Stimulated activated CD8-positive, alpha-beta memory T cell treated with anti-CD3 and anti-CD28 coated beads, Interleukin-4, amount 100 ng/mL, for 48 hours (primary cell): ENCODE measurements at regions not wholly inside any gene's neighbourhood (a gene's known extent, or its start where the extent isn't known, plus 50 kb on each side); places are given as distances from the start of the nearest gene placed in this dataset.

Experiments used
- DNase-seq: peaks from one replicate; pipeline ENCODE4 v3.0.0-alpha.2; 2020

DNA sequence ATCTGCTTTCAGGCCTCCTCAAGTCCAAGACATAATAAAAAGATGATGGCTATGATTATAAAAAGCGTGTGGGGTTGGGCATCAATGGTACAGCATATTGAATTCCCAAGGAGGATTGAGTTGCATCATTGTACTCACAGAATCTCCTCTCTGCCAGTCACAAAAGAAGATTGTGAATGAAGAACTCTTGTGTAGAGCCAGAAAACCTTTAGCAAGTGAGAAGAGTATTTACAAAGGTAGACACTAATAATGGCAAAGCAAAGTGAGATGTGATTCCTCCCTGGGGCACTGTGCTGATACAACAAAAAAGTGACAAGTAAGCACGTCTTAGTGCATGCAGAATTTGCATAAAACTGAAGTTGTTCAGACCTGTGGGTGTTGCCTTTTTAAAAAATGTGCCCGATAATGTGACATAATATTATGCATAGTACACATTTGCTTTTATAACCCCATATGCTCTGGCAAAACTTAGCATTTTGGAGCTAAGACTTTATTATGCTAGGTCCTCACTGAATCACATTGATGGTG, 291.2 kb upstream of the TBC1D5 start:
- no peak for DNase-seq

DNA sequence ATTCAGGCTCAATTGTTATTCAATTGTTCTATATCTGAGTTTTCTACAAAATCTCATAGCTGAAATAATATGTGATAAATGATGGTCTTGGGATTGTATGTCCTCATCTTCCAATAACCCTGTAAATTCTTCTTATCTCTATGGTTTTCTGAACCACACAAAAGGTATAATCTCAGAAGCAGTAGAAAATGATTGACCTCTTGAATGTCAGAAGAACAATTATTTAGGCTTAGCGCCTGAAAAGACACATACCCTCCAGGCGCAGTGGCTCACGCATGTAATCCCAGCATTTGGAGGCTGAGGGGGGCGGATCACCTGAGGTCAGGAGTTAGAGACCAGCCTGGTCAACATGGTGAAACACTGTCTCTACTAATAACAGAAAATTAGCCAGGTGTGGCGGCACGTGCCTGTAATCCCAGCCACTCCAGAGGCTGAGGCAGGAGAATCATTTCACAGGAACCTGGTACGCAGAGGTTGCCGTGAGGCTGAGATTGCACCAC, 288.0 kb upstream of the TBC1D5 start:
- no peak for DNase-seq

- DNase-seq = no peak
Measured at GRCh38 chr3:18027161-18027939, 284.9 kb upstream of the TBC1D5 start.

DNA sequence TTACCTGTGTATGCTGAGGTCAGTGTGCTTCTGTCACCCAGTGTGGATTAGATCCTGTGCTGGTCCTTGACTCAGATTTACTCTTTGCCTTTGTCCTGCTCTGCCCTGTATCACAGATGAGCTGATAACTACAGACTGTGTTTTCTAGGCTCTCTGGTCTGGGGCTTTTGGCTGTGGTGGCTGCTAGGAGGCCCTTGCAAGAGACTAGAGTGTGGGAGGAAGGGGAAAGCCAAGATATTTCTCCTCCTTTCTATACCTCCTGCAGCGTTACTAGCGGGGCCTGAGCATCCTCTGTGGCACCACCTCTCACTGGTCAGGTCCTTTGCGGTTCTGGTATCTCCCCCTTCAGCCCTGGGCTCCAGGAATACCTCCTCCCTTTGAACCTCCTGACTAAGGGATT, 282.3 kb upstream of the TBC1D5 start:
- DNase-seq = no peak

GRCh38 chr3:18019161-18019495, 276.7 kb upstream of the TBC1D5 start:
- DNase-seq = no peak

- no peak for DNase-seq
Measured at GRCh38 chr3:18018491-18019160, 276.2 kb upstream of the TBC1D5 start.

GRCh38 chr3:18016366-18016765, 273.9 kb upstream of the TBC1D5 start:
- no peak for DNase-seq

GRCh38 chr3:18012933-18013332, 270.5 kb upstream of the TBC1D5 start:
- no peak for DNase-seq

- DNase-seq = no peak
Measured at GRCh38 chr3:18012436-18012835, 270.0 kb upstream of the TBC1D5 start.

DNA sequence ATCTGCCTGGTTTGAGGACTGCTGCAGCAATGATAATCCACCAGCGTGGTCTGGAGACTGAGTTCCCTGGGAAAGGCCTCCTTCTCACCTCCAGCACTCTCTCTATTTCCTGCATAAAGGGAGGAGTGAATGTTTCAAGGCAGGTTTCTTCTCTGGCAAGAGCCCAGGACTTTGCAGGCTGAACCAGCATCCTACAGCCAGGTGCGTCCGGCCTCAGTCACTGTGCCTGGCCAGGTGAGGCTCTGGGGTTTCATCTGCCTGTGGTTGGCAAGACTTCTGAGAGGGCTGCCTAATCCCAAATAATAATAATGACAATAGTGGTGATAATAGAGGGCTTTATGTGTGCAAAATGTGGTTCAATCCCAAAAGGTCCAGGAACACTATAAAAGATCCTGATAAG, 269.0 kb upstream of the TBC1D5 start:
- DNase-seq = no peak

DNA sequence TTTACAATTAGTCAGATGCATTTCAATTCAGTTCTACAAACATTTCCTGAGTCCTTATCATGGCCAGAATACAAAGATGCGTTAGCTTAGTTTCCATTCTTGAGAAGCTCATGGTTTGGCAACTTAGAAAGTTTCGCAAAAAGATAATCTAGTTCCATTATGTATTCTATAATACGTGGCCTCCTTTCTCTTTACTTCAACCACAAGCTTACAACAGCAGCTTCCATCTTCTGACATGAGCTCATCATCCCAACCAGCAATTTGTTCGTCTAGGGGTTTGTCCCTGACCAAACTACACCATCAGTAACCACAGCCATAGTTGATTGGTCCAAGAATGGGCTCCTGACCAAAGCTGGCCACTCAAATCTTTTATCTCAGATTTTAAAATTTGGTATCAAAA, 267.6 kb upstream of the TBC1D5 start:
- DNase-seq = no peak

DNA sequence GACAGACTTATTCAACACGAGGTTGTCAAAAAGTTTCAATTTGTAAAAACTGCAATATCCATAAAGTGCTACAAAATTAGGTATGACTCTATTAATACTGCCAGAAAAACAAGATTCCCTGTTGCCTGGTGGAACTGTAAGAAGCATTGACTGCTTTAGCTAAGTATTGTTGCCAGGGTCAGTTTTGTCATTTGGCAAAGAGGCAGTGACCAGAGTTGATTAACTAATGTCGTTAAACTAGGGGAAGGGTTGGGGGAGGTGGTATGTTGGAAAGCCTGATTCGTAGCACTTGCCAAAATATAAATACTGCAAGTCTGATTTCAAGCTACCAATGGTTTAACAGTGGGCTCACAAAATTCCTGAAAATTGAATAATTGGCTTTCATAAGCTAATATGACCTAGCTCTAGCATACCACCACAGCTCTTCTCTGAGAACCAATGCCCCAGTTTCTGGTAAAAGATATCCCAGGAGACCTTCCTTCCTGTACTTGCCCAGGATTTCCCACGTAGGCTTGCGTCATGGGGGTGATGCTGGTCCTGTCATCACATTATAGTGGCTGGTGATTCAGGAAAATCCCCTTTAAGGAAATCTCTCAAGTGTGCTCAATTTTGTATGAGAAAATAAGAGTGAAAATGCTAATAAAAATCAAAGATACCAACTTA, 266.4 kb upstream of the TBC1D5 start:
- no peak for DNase-seq

DNA sequence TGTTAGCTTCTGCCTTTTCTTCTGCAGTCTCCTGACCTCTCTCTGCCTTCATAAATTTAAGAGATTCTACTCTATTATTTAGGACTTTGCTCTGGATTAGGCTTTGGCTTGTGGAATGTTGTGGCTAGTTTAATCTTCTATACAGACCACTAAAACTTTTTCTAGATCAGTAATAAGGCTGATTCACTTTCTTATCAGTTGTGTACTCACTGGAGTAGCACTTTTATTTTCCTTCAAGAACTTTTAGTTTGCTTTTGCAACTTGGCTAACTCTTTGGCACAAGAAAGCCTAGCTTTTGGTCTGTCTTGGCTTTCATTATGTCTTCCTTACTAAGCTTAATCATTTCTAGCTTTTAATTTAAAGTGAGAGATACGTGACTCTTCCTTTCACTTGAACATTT, 265.5 kb upstream of the TBC1D5 start:
- DNase-seq = no peak

DNA sequence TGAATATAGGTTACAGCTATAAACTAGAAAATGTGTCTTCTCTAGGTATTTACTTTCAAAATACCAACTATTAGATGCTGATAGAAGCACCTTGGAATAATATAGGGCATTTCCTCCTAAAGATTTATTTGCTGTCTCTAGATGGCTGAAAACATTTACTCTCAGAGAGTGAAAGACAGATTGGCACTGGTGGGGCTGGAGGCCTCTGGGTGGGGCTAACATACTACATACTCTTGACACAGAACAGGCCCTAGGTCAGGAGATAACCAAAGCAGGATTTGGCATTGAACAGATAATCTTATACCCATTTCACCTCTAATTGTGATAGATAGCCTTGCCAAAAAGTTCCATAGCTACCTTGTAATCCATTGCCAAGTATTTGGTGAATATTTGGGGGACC, 253.3 kb upstream of the TBC1D5 start:
- no peak for DNase-seq

GRCh38 chr3:17994167-17994566, 251.7 kb upstream of the TBC1D5 start:
- DNase-seq = no peak

- DNase-seq = no peak
Measured at GRCh38 chr3:17990390-17990789, 248.0 kb upstream of the TBC1D5 start.

DNA sequence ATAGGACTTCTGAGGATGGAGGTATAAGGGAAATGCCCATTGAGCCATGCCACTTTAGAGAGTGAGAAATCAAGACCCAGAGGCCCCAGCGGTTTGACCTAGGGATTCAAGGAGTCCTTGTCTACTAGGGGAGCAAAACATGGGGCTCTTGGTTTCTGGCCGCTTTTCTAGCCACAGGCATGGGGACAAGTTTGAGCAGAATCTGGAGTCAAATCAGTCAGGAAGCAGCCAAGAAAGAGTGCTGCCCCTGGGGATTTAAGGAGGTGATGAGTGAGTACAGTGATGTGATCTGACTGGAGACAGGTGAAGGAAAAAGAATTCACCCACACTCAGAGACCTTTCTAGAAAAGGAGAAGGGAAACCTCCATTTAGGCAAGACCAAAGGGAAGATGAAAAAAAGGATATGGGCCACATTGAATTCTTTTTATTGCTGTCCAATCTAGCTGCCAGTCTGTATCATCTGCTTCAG, 244.0 kb upstream of the TBC1D5 start:
- no peak for DNase-seq

- no peak for DNase-seq
Measured at GRCh38 chr3:17985658-17986347, 243.4 kb upstream of the TBC1D5 start.

- no peak for DNase-seq
Measured at GRCh38 chr3:17983106-17983505, 240.7 kb upstream of the TBC1D5 start.

DNA sequence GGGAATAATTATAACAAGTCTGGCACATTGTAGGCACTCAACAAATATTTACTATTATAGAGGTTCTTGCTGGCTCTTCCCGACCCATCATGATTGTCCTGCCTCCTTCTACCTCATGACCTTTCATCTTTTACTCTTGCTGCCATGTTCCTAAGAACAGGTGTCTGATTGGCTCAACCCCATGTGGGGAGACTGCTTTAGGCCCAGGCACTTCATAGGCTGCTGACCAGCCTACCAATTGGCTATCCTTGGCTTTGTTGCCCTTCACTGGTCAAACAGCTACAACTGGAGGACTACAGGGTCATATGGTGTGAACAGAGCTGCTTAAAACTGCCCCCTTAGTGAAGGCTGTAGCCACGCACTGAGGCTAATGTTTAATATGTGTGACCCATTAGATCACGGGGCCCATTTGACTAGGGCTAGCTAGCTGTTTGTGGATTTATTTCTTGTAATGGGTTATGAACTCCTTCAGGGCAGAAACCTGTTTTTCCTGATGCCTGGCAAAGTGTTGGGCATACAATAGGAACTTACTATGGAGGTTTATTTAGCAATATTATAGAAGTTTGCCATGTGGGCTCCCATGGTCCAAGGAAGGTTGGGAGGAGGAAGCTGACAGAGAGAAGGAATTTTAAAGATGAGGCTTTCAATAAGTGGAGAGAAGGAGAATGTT, 239.9 kb upstream of the TBC1D5 start:
- no peak for DNase-seq

- DNase-seq = no peak
Measured at GRCh38 chr3:17980863-17981262, 238.4 kb upstream of the TBC1D5 start.

GRCh38 chr3:17979911-17980310, 237.5 kb upstream of the TBC1D5 start:
- DNase-seq = no peak

- no peak for DNase-seq
Measured at GRCh38 chr3:17979252-17979651, 236.8 kb upstream of the TBC1D5 start.
